ENCODE measurements at regions not wholly inside any gene's neighbourhood (a gene's known extent, or its start where the extent isn't known, plus 50 kb on each side); places are given as distances from the start of the nearest gene placed in this dataset.

- Mint-ChIP-seq H3K9me3 (no peaks in the 10 kb centered on the region; a peak in 2 of 5 replicates), H3K27ac (no peak overlapping the region), H3K4me3 (no peak overlapping the region), H3K4me1 (peaks cover 13 to 17% of the 10 kb centered on the region in 2 experiments), H3K36me3 (ENCODE audit: insufficient read depth in 1 of 3, low read depth in 3 of 3) (no peaks in the 10 kb centered on the region), H3K27me3 (ENCODE audit: low read depth) (peaks cover 52% of the 10 kb centered on the region)
- no peak for DNase-seq
- Histone ChIP-seq H3K4me1 (ENCODE audit: insufficient read depth, low read length) (no peaks in the 10 kb centered on the region), H3K56ac (ENCODE audit: insufficient read length, low read depth, low read length) (no peak overlapping the region), H2BK12ac (ENCODE audit: insufficient read length, low read depth, low read length) (no peak overlapping the region), H3K23ac (ENCODE audit: insufficient read length, low read depth, low read length) (no peak overlapping the region), H4K5ac (ENCODE audit: insufficient read length, low read depth, low read length) (no peak overlapping the region), H2BK20ac (ENCODE audit: low read depth, low read length, poor library complexity, severe bottlenecking) (no peak overlapping the region), H4K91ac (ENCODE audit: insufficient read length, low read depth, low read length) (no peak overlapping the region), H3K9me3 (ENCODE audit: control insufficient read depth, low read depth, low read length) (no peaks in the 10 kb centered on the region), H2AK5ac (ENCODE audit: insufficient read length, low read length) (no peak overlapping the region), H3K23me2 (ENCODE audit: insufficient read length, low read depth, low read length, poor library complexity, severe bottlenecking) (no peaks in the 10 kb centered on the region), H3K14ac (ENCODE audit: insufficient read depth, low read length) (no peak overlapping the region), H2BK15ac (ENCODE audit: low read depth, low read length) (no peak overlapping the region), H3K9ac (ENCODE audit: extremely low read depth, insufficient read length, low read length) (no peak overlapping the region), H2BK5ac (ENCODE audit: insufficient read length, low read length) (no peak overlapping the region), H2BK120ac (ENCODE audit: low read depth, low read length, poor library complexity, severe bottlenecking) (no peak overlapping the region), H4K20me1 (ENCODE audit: control insufficient read depth, insufficient read depth, insufficient read length) (no peaks in the 10 kb centered on the region), H3K79me2 (ENCODE audit: insufficient read depth, low read length) (no peaks in the 10 kb centered on the region), H3K18ac (ENCODE audit: insufficient read length, low read depth, low read length) (no peak overlapping the region), H3K4me2 (ENCODE audit: insufficient read depth, insufficient read length, low read length) (no peak overlapping the region), H3T11ph (ENCODE audit: low read length) (no peak overlapping the region), H2AFZ (ENCODE audit: low read length) (no peak overlapping the region), H4K8ac (replicated peaks; ENCODE audit: insufficient read length, low read depth, low read length) (no peak overlapping the region), H3K79me1 (ENCODE audit: insufficient read depth, low read depth, low read length, poor library complexity, severe bottlenecking) (no peaks in the 10 kb centered on the region), H3K27ac (ENCODE audit: insufficient read length, low read depth, low read length) (no peak overlapping the region), H3K27me3 (ENCODE audit: insufficient read depth, low read length) (no peaks in the 10 kb centered on the region), H3K4ac (ENCODE audit: low read depth, low read length) (no peak overlapping the region)
- no CpG with 5 or more reads among the region's 3 CpGs for WGBS (ENCODE audit: extremely low coverage, insufficient read length, low lambda C conversion rate)
- TF ChIP-seq, protein P1, sequence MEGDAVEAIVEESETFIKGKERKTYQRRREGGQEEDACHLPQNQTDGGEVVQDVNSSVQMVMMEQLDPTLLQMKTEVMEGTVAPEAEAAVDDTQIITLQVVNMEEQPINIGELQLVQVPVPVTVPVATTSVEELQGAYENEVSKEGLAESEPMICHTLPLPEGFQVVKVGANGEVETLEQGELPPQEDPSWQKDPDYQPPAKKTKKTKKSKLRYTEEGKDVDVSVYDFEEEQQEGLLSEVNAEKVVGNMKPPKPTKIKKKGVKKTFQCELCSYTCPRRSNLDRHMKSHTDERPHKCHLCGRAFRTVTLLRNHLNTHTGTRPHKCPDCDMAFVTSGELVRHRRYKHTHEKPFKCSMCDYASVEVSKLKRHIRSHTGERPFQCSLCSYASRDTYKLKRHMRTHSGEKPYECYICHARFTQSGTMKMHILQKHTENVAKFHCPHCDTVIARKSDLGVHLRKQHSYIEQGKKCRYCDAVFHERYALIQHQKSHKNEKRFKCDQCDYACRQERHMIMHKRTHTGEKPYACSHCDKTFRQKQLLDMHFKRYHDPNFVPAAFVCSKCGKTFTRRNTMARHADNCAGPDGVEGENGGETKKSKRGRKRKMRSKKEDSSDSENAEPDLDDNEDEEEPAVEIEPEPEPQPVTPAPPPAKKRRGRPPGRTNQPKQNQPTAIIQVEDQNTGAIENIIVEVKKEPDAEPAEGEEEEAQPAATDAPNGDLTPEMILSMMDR (conservative IDR thresholded peaks at IDR 0.05) = no peak
Observed at GRCh38 chr3:72451841-72452240, 396.4 kb downstream of the SHQ1 start.

Measured in H9 (cell line).